SH-SY5Y (cell line): ENCODE measurements at regions not wholly inside any gene's neighbourhood (a gene's known extent, or its start where the extent isn't known, plus 50 kb on each side); places are given as distances from the start of the nearest gene placed in this dataset.

ENCODE experiments used
- GATA2 ChIP-seq: IDR thresholded peaks from 2 replicates; pipeline ENCODE4 v1.6.1; 2011; ENCODE audit warnings: mild to moderate bottlenecking, low read depth, low read length
- GATA3 ChIP-seq: IDR thresholded peaks from 2 replicates; pipeline ENCODE4 v1.6.1; 2011; ENCODE audit warnings: low read depth, mild to moderate bottlenecking, low read length, moderate library complexity

GRCh38 chrX:25175743-25176142 is 160.0 kb upstream of the ARX start:
- TF ChIP-seq GATA3 (no peak), GATA2 (no peak)
